SK-N-SH (cell line): ENCODE measurements at regions not wholly inside any gene's neighbourhood (a gene's known extent, or its start where the extent isn't known, plus 50 kb on each side); places are given as distances from the start of the nearest gene placed in this dataset.

Experiments
- CTCF ChIA-PET: fragments of 300-600, 350-600 bp; formaldehyde crosslinking; extraction: SDS; loops from one replicate; lab custom pipeline; 2021; lab: Yijun Ruan, JAX
- POLR2A ChIA-PET: fragments of 350-600 bp; sonication (Branson Sonifier 250); formaldehyde crosslinking; extraction: SDS; loops from one replicate; lab custom pipeline; 2020; ENCODE audit warnings: antibody characterized with exemption, inconsistent platforms; lab: Yijun Ruan, JAX
- DNase-seq: peaks from one replicate; pipeline ENCODE4 v3.0.0; 2012
- H2AFZ ChIP-seq: fragments of 200-600 bp; sonication (generic); 2 replicates; pipeline ENCODE4 v1.8.1; 2016; ENCODE audit warnings: antibody characterized with exemption, mild to moderate bottlenecking, low read depth
- H3F3A ChIP-seq: fragments of 200-600 bp; sonication (generic); replicated peaks from 2 replicates; pipeline ENCODE3; 2016; ENCODE audit warnings: antibody characterized with exemption, mild to moderate bottlenecking; ENCODE audit not compliant: insufficient read depth
- H3K27ac ChIP-seq, 2 experiments: fragments of 200-500 bp in 1 of 2; fragments of 200-600 bp in 1 of 2; sonication (Bioruptor generic) in 1 of 2; sonication (generic), shearing (Covaris generic) in 1 of 2; 2 replicates each; pipeline versions ENCODE4 v1.5.1 to v1.6.1; 2014 to 2016; ENCODE audit warnings: low read depth in 2 of 2, inconsistent platforms in 1 of 2, low read length in 1 of 2, mild to moderate bottlenecking in 1 of 2, mixed read lengths in 1 of 2
- H3K27me3 ChIP-seq: fragments of 200-600 bp; sonication (generic), shearing (Covaris generic); 2 replicates; pipeline ENCODE4 v1.6.1; 2016; ENCODE audit warnings: mixed run types; ENCODE audit not compliant: insufficient read depth
- H3K36me3 ChIP-seq, 2 experiments: fragments of 200-500 bp in 1 of 2; fragments of 200-600 bp in 1 of 2; sonication (Bioruptor generic) in 1 of 2; sonication (generic) in 1 of 2; replicated peaks in 1 of 2; 2 replicates each; pipeline versions ENCODE3 to v1.5.1; 2014 to 2016; ENCODE audit warnings: low read length in 1 of 2, mild to moderate bottlenecking in 1 of 2; ENCODE audit not compliant: insufficient read depth in 2 of 2, control insufficient read depth in 1 of 2
- H3K4me1 ChIP-seq, 2 experiments: fragments of 200-500 bp in 1 of 2; fragments of 200-600 bp in 1 of 2; sonication (Bioruptor generic) in 1 of 2; sonication (generic), shearing (Covaris generic) in 1 of 2; 2 replicates each; pipeline versions ENCODE4 v1.5.1 to v1.6.1; 2014 to 2016; ENCODE audit warnings: low read depth in 1 of 2, low read length in 1 of 2, mixed run types in 1 of 2; ENCODE audit not compliant: insufficient read depth in 2 of 2, control insufficient read depth in 1 of 2
- H3K4me2 ChIP-seq: fragments of 200-600 bp; sonication (generic), shearing (Covaris generic); 2 replicates; pipeline ENCODE4 v1.6.1; 2017; ENCODE audit warnings: mixed run types
- H3K4me3 ChIP-seq, 2 experiments: fragments of 200-500 bp in 1 of 2; fragments of 200-600 bp in 1 of 2; sonication (Bioruptor generic) in 1 of 2; sonication (generic), shearing (Covaris generic) in 1 of 2; 2 replicates each; pipeline versions ENCODE4 v1.5.1 to v1.8.1; 2014 to 2016; ENCODE audit warnings: low read depth in 2 of 2, inconsistent platforms in 1 of 2, low read length in 1 of 2, mild to moderate bottlenecking in 1 of 2, mixed read lengths in 1 of 2, moderate library complexity in 1 of 2
- H3K79me2 ChIP-seq: fragments of 200-600 bp; sonication (generic); 2 replicates; pipeline ENCODE4 v1.8.1; 2017; ENCODE audit warnings: mild to moderate bottlenecking; ENCODE audit not compliant: insufficient read depth
- H3K9ac ChIP-seq: fragments of 200-600 bp; sonication (generic); 2 replicates; pipeline ENCODE4 v1.6.1; 2017; ENCODE audit warnings: mixed run types
- H3K9me2 ChIP-seq: fragments of 200-600 bp; sonication (generic); 2 replicates; pipeline ENCODE4 v1.6.1; 2017; ENCODE audit warnings: mixed run types
- H3K9me3 ChIP-seq: fragments of 200-600 bp; sonication (generic); 2 replicates; pipeline ENCODE4 v1.6.1; 2017; ENCODE audit warnings: mixed run types, mild to moderate bottlenecking, moderate library complexity
- H4K20me1 ChIP-seq: fragments of 200-600 bp; sonication (generic); 2 replicates; pipeline ENCODE4 v1.6.1; 2017; ENCODE audit warnings: mild to moderate bottlenecking, mixed run types; ENCODE audit not compliant: insufficient read depth
- ELF1 ChIP-seq: IDR thresholded peaks from 2 replicates; pipeline ENCODE4 v1.4.0; 2012
- EP300 ChIP-seq, 2 experiments: IDR thresholded peaks; 2 replicates each; pipeline versions ENCODE4 v1.4.0 to v1.6.1; 2012; ENCODE audit warnings: borderline replicate concordance in 1 of 2, low read depth in 1 of 2, low read length in 1 of 2
- EZH2phosphoT487 ChIP-seq: fragments of 200-600 bp; sonication (generic); IDR thresholded peaks from 2 replicates; pipeline ENCODE4 v1.6.1; 2017; ENCODE audit warnings: low read depth, mixed run types, mild to moderate bottlenecking, antibody characterized with exemption, moderate library complexity, borderline replicate concordance
- FOXJ3 ChIP-seq: sonication (generic); formaldehyde crosslinking; IDR thresholded peaks from 2 replicates; pipeline ENCODE4 v1.5.1; 2020; ENCODE audit warnings: mild to moderate bottlenecking, missing genetic modification reagents
- FOXM1 ChIP-seq: IDR thresholded peaks from 2 replicates; pipeline ENCODE4 v1.4.0; 2012; ENCODE audit warnings: low read depth, mild to moderate bottlenecking
- GABPA ChIP-seq: IDR thresholded peaks from 2 replicates; pipeline ENCODE4 v1.4.0; 2012; ENCODE audit warnings: low read depth, mild to moderate bottlenecking
- GATA2 ChIP-seq: sonication (generic); formaldehyde crosslinking; IDR thresholded peaks from 2 replicates; pipeline ENCODE4 v1.5.0; 2020; ENCODE audit warnings: mild to moderate bottlenecking, missing genetic modification reagents
- IRF3 ChIP-seq: fragments of 150-350 bp; IDR thresholded peaks from 2 replicates; pipeline ENCODE4 v1.6.1; 2016; ENCODE audit warnings: mild to moderate bottlenecking, low read depth, low read length
- JUND ChIP-seq: IDR thresholded peaks from 2 replicates; pipeline ENCODE4 v1.4.0; 2012
- MXI1 ChIP-seq: IDR thresholded peaks from 2 replicates; pipeline ENCODE4 v1.6.1; 2012; ENCODE audit warnings: mild to moderate bottlenecking, low read depth, low read length, improper control_type of control experiment
- NFIC ChIP-seq: IDR thresholded peaks from 2 replicates; pipeline ENCODE4 v1.4.0; 2012; ENCODE audit warnings: borderline replicate concordance
- NRF1 ChIP-seq: IDR thresholded peaks from 2 replicates; pipeline ENCODE4 v1.6.1; 2012; ENCODE audit warnings: low read depth, mild to moderate bottlenecking, low read length
- PBX3 ChIP-seq: IDR thresholded peaks from 2 replicates; pipeline ENCODE4; 2012
- RAD21 ChIP-seq: IDR thresholded peaks from 2 replicates; pipeline ENCODE4 v1.6.1; 2012; ENCODE audit warnings: mild to moderate bottlenecking, low read length
- RFX5 ChIP-seq: IDR thresholded peaks from 2 replicates; pipeline ENCODE4 v1.6.1; 2012; ENCODE audit warnings: mild to moderate bottlenecking, improper control_type of control experiment, low read length
- TAF1 ChIP-seq: IDR thresholded peaks from 2 replicates; pipeline ENCODE4 v1.6.1; 2012; ENCODE audit warnings: low read depth, mild to moderate bottlenecking, low read length, moderate library complexity, borderline replicate concordance
- USF1 ChIP-seq: IDR thresholded peaks from 2 replicates; pipeline ENCODE4 v1.4.0; 2012; ENCODE audit warnings: low read depth, borderline replicate concordance
- USF2 ChIP-seq: fragments of 150-350 bp; IDR thresholded peaks from 2 replicates; pipeline ENCODE4 v1.6.1; 2017; ENCODE audit warnings: antibody characterized with exemption, low read length, low read depth, borderline replicate concordance
- YY1 ChIP-seq: IDR thresholded peaks from 2 replicates; pipeline ENCODE4 v1.4.0; 2012; ENCODE audit warnings: low read depth, mild to moderate bottlenecking
- ZBTB33 ChIP-seq: IDR thresholded peaks from 2 replicates; pipeline ENCODE4 v1.4.0; 2012; ENCODE audit warnings: low read depth, borderline replicate concordance
- WGBS: methylation state at CpG from one replicate; pipeline ENCODE4 v1.1.6; 2017; ENCODE audit warnings: low lambda C conversion rate; 5-methylcytosine and 5-hydroxymethylcytosine counted together

- no peak overlapping the region for H3K9ac ChIP-seq
- H3K27me3 ChIP-seq: no peaks in the 10 kb centered on the region
- no peak for DNase-seq
- no peaks in the 10 kb centered on the region for H3F3A ChIP-seq
- TF ChIP-seq EZH2phosphoT487 (no peak), NFIC (no peak), PBX3 (no peak)
- H3K9me3 ChIP-seq: no peaks in the 10 kb centered on the region
- H3K79me2 ChIP-seq: no peaks in the 10 kb centered on the region
- no peaks in the 10 kb centered on the region for H3K36me3 ChIP-seq
- H3K9me2 ChIP-seq: no peaks in the 10 kb centered on the region
- WGBS: 45% methylated on average over 3 of the region's 3 CpGs
- no peaks in the 10 kb centered on the region for H4K20me1 ChIP-seq
- POLR2A ChIA-PET: no interaction called here
- H2AFZ ChIP-seq: no peak overlapping the region
- H3K4me1 ChIP-seq: no peaks in the 10 kb centered on the region
- no peak overlapping the region for H3K4me2 ChIP-seq
- no peak overlapping the region for H3K4me3 ChIP-seq
- CTCF ChIA-PET: no interaction called here
- H3K27ac ChIP-seq: no peak overlapping the region
These were observed 314.2 kb upstream of the PRICKLE1 start for GRCh38 chr12:42903736-42904135.

GRCh38 chr12:42902001-42902400, 312.5 kb upstream of the PRICKLE1 start:
- DNase-seq: no peak
- POLR2A ChIA-PET: no interaction called here
- Histone ChIP-seq H3K36me3 (no peaks in the 10 kb centered on the region), H3K27me3 (no peaks in the 10 kb centered on the region), H3K4me1 (no peaks in the 10 kb centered on the region), H3K27ac (no peak overlapping the region), H3K9ac (no peak overlapping the region), H3K4me3 (no peak overlapping the region), H4K20me1 (no peaks in the 10 kb centered on the region), H3K79me2 (no peaks in the 10 kb centered on the region), H3K9me3 (no peaks in the 10 kb centered on the region), H2AFZ (no peak overlapping the region), H3K9me2 (no peaks in the 10 kb centered on the region), H3F3A (no peaks in the 10 kb centered on the region), H3K4me2 (no peak overlapping the region)
- CTCF ChIA-PET: no interaction called here
- TF ChIP-seq EP300 (IDR thresholded peaks at IDR 0.05; ENCODE audit: borderline replicate concordance in 1 of 2, low read depth in 1 of 2, low read length in 1 of 2) (no peak), USF1 (no peak), MXI1 (no peak), YY1 (no peak), NRF1 (no peak), GATA2 (CRISPR knock-in tag) (no peak), FOXJ3 (no peak), NFIC (no peak), ZBTB33 (no peak), USF2 (no peak), FOXM1 (no peak), GABPA (no peak), IRF3 (no peak), EZH2phosphoT487 (no peak), TAF1 (no peak), ELF1 (no peak), JUND (no peak), RFX5 (no peak), RAD21 (no peak)
- WGBS: 45% methylated on average over 2 of the region's 2 CpGs
